HepG2 (cell line): ENCODE measurements at regions not wholly inside any gene's neighbourhood (a gene's known extent, or its start where the extent isn't known, plus 50 kb on each side); places are given as distances from the start of the nearest gene placed in this dataset.

ENCODE experiments used
- ATAC-seq: fragments of 200-7000 bp; cut with Tn5 transposase; 3 replicates; pipeline ENCODE4 v1.9.1; 2020; ENCODE audit warnings: mild to moderate bottlenecking, moderate library complexity
- BruUV-seq: library from RNA; stranded (reverse); fragments of 400-500 nt; replicated peaks from 2 replicates; lab custom pipeline; 2021; lab: Mats Ljungman, UMichigan
- CTCF ChIA-PET: fragments of 300-600 bp; formaldehyde crosslinking; extraction: SDS; loops from one replicate; lab custom pipeline; 2021; ENCODE audit warnings: low total read pairs, inconsistent platforms, low intra/inter-chr PET ratio; lab: Yijun Ruan, JAX
- POLR2A ChIA-PET: fragments of 350-600 bp; sonication (Branson Sonifier 250); formaldehyde crosslinking; loops from one replicate; lab custom pipeline; 2020; ENCODE audit warnings: antibody characterized with exemption, inconsistent platforms; lab: Yijun Ruan, JAX
- DNase-seq: peaks from one replicate; pipeline ENCODE4 v3.0.0-alpha.2; 2015; ENCODE audit warnings: low spot score
- FAIRE-seq: peaks from 3 replicates; lab custom pipeline; 2011; peaks lifted over from hg19 to GRCh38; lab: Jason Lieb, UNC
- H2AFZ ChIP-seq: one replicate; pipeline ENCODE4 v1.6.1; 2011; ENCODE audit warnings: low read length, inconsistent platforms
- H3K27ac ChIP-seq: fragments of 300-600 bp; 3 replicates; pipeline ENCODE4 v1.8.0; 2011; ENCODE audit warnings: mixed run types, mild to moderate bottlenecking, mixed read lengths, low read length, inconsistent platforms; ENCODE audit not compliant: insufficient read depth; ENCODE audit errors: extremely low read length
- H3K27me3 ChIP-seq, 2 experiments: fragments of 200-600 bp in 1 of 2; 2 replicates in 1 of 2; 3 replicates in 1 of 2; pipeline versions ENCODE4 v1.6.0 to v1.8.0; 2011; ENCODE audit warnings: low read length in 2 of 2, mild to moderate bottlenecking in 2 of 2, moderate library complexity in 2 of 2, inconsistent platforms in 1 of 2; ENCODE audit not compliant: insufficient read depth in 2 of 2, control insufficient read depth in 1 of 2
- H3K36me3 ChIP-seq, 2 experiments: fragments of 200-600 bp in 1 of 2; replicated peaks in 1 of 2; 2 replicates in 1 of 2; 3 replicates in 1 of 2; pipeline versions ENCODE4 v1.5.1 to v1.8.0; 2011; ENCODE audit warnings: low read length in 2 of 2, inconsistent platforms in 1 of 2; ENCODE audit not compliant: insufficient read depth in 2 of 2, control insufficient read depth in 1 of 2
- H3K4me1 ChIP-seq: 2 replicates; pipeline ENCODE4 v1.5.1; 2012; ENCODE audit warnings: low read length, inconsistent platforms; ENCODE audit not compliant: insufficient read depth
- H3K4me2 ChIP-seq: 2 replicates; pipeline ENCODE4 v1.6.0; 2011; ENCODE audit warnings: low read depth, low read length, inconsistent platforms
- H3K4me3 ChIP-seq, 3 experiments: fragments of 200-600 bp in 1 of 3; sonication (generic), shearing (Covaris generic) in 1 of 3; replicated peaks in 1 of 3; 2 replicates each; pipeline ENCODE4 v1.5.1; 2011 to 2016; ENCODE audit warnings: low read length in 3 of 3, inconsistent platforms in 2 of 3, low read depth in 2 of 3, mild to moderate bottlenecking in 2 of 3, control low read depth in 1 of 3, mixed read lengths in 1 of 3; ENCODE audit not compliant: insufficient read depth in 1 of 3
- H3K79me2 ChIP-seq: one replicate; pipeline ENCODE4 v1.6.1; 2011; ENCODE audit warnings: low read length, inconsistent platforms; ENCODE audit not compliant: insufficient read depth
- H3K9ac ChIP-seq: 2 replicates; pipeline ENCODE4 v1.6.0; 2011; ENCODE audit warnings: mild to moderate bottlenecking, low read depth, low read length, inconsistent platforms; ENCODE audit not compliant: insufficient read depth
- H3K9me3 ChIP-seq: 2 replicates; pipeline ENCODE4 v1.5.1; 2012; ENCODE audit warnings: mild to moderate bottlenecking, low read length
- H4K20me1 ChIP-seq: 2 replicates; pipeline ENCODE4 v1.6.0; 2011; ENCODE audit warnings: inconsistent platforms, mild to moderate bottlenecking, low read length, moderate library complexity; ENCODE audit not compliant: insufficient read depth
- BRD4 ChIP-seq: sonication (generic); formaldehyde crosslinking; IDR thresholded peaks from 2 replicates; pipeline ENCODE4 v1.4.0; 2020; ENCODE audit warnings: missing genetic modification reagents
- DMAP1 ChIP-seq: IDR thresholded peaks from 2 replicates; pipeline ENCODE4 v1.6.1; 2016
- FOSL1 ChIP-seq: sonication (generic); formaldehyde crosslinking; IDR thresholded peaks from 2 replicates; pipeline ENCODE4 v1.9.0; 2021; ENCODE audit warnings: missing genetic modification reagents, borderline replicate concordance
- MEIS1 ChIP-seq: sonication (generic); formaldehyde crosslinking; IDR thresholded peaks from 2 replicates; pipeline ENCODE4 v1.9.0; 2021; ENCODE audit warnings: mild to moderate bottlenecking, missing genetic modification reagents, moderate library complexity, borderline replicate concordance
- PHF20 ChIP-seq: sonication (generic); formaldehyde crosslinking; IDR thresholded peaks from 2 replicates; pipeline ENCODE4 v1.5.0; 2020; ENCODE audit warnings: mild to moderate bottlenecking, missing genetic modification reagents
- PTBP1 ChIP-seq: fragments of 200-400 bp; formaldehyde crosslinking; IDR thresholded peaks from 2 replicates; pipeline ENCODE4 v1.6.1; 2018; ENCODE audit warnings: low read length, low read depth; ENCODE audit not compliant: poor library complexity, severe bottlenecking
- SIX4 ChIP-seq: sonication (generic); formaldehyde crosslinking; IDR thresholded peaks from 2 replicates; pipeline ENCODE4 v1.4.0; 2020; ENCODE audit warnings: missing genetic modification reagents
- SP5 ChIP-seq: IDR thresholded peaks from 2 replicates; pipeline ENCODE4 v1.6.1; 2016; ENCODE audit warnings: low read depth, borderline replicate concordance
- TBX3 ChIP-seq: fragments of 450-650 bp; IDR thresholded peaks from 2 replicates; pipeline ENCODE4 v1.6.1; 2017; ENCODE audit warnings: antibody characterized with exemption, mild to moderate bottlenecking, inconsistent platforms, borderline replicate concordance
- ZKSCAN1 ChIP-seq: fragments of 150-350 bp; IDR thresholded peaks from 2 replicates; pipeline ENCODE4 v1.6.1; 2014; ENCODE audit warnings: low read length
- ZKSCAN8 ChIP-seq: IDR thresholded peaks from 2 replicates; pipeline ENCODE4 v1.6.1; 2016; ENCODE audit warnings: borderline replicate concordance, missing genetic modification reagents, missing compliant biosample characterization
- ZNF335 ChIP-seq: sonication (generic); formaldehyde crosslinking; IDR thresholded peaks from 2 replicates; pipeline ENCODE4 v1.4.0; 2020; ENCODE audit warnings: missing genetic modification reagents
- ZNF441 ChIP-seq: sonication (generic); formaldehyde crosslinking; IDR thresholded peaks from 2 replicates; pipeline ENCODE4 v1.7.0; 2021; ENCODE audit warnings: missing genetic modification reagents, borderline replicate concordance
- ZNF562 ChIP-seq: sonication (generic); formaldehyde crosslinking; IDR thresholded peaks from 2 replicates; pipeline ENCODE4 v1.8.0; 2022; ENCODE audit warnings: missing genetic modification reagents, borderline replicate concordance
- WGBS: methylation state at CpG from one replicate; pipeline ENCODE4 v1.1.6; 2017; ENCODE audit warnings: low lambda C conversion rate; 5-methylcytosine and 5-hydroxymethylcytosine counted together
- in situ Hi-C: cut with HindIII; loops from 2 replicates; pipeline ENCODE4 v1.10.0; 2017; ENCODE audit warnings: low pct_unique_long_range_greater_than_20kb; ENCODE audit not compliant: extremely low pct_ligation_motif_present
- intact Hi-C: fragments of 100-400 bp; cut with micrococcal nuclease; formaldehyde crosslinking; loops from one replicate; pipeline ENCODE4 v1.10.0; 2022; ENCODE audit not compliant: unreplicated experiment

DNA sequence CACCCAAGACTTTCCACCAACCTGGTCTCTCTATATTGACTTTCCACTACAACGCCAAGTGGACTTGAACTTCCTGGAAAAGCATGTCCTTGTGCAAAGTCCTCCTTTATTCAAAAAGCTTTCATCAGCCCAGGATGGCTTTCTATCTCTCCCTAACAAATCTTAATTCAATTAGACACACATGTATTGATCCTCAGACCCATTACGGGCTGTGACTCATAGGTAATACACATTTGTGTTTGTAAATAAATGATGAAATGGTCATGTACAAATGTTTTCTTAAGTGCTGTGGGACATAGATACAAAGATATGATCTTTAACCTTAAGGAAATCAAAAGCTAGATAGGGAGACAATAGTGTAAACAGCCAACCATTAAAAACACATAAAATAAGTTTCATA, 1189.7 kb downstream of the EFNB2 start:
- POLR2A ChIA-PET: no interaction called here

GRCh38 chr13:105345131-105345530, 1190.3 kb downstream of the EFNB2 start:
- H3K9me3 ChIP-seq: peaks cover 52% of the 10 kb centered on the region
- CTCF ChIA-PET: no interaction called here
- no peak for DNase-seq
- no peak overlapping the region for H3K4me3 ChIP-seq
- no peaks in the 10 kb centered on the region for H3K79me2 ChIP-seq
- no peak overlapping the region for H3K9ac ChIP-seq
- no peaks in the 10 kb centered on the region for H3K4me1 ChIP-seq
- H4K20me1 ChIP-seq: no peaks in the 10 kb centered on the region
- H3K27ac ChIP-seq: no peak overlapping the region
- H3K36me3 ChIP-seq: no peaks in the 10 kb centered on the region
- no peak overlapping the region for H2AFZ ChIP-seq
- POLR2A ChIA-PET: no interaction called here
- intact Hi-C loops (no loop called here), in situ Hi-C loops (no loop called here)
- TF ChIP-seq PTBP1 (no peak), SP5 (no peak), ZNF441 (CRISPR knock-in tag) (no peak), TBX3 (no peak)
- no peaks in the 10 kb centered on the region for H3K27me3 ChIP-seq
- no peak for FAIRE-seq
- no peak for ATAC-seq
- H3K4me2 ChIP-seq: no peak overlapping the region
- 0% methylated on average over 3 of the region's 3 CpGs for WGBS
- no TSS peak for BruUV-seq

More for the DNA sequence above, 1189.7 kb downstream of the EFNB2 start:
- no peak overlapping the region for H3K9ac ChIP-seq
- intact Hi-C loops (no loop called here), in situ Hi-C loops (no loop called here)
- CTCF ChIA-PET: no interaction called here
- no peaks in the 10 kb centered on the region for H3K79me2 ChIP-seq
- ATAC-seq (no peak), FAIRE-seq (no peak), DNase-seq (no peak)
- H3K27ac ChIP-seq: no peak overlapping the region
- H3K4me3 ChIP-seq: no peak overlapping the region
- H3K9me3 ChIP-seq: peaks cover 50% of the 10 kb centered on the region
- WGBS: 7% methylated on average over 2 of the region's 2 CpGs
- H2AFZ ChIP-seq: no peak overlapping the region
- H3K36me3 ChIP-seq: no peaks in the 10 kb centered on the region
- H3K4me2 ChIP-seq: no peak overlapping the region
- TF ChIP-seq MEIS1 (CRISPR knock-in tag) (no peak), ZKSCAN8 (CRISPR knock-in tag) (no peak), PHF20 (no peak), ZNF335 (no peak), FOSL1 (CRISPR knock-in tag) (no peak), SIX4 (CRISPR knock-in tag) (no peak), ZNF562 (CRISPR knock-in tag) (no peak), ZKSCAN1 (no peak), BRD4 (CRISPR knock-in tag) (no peak), DMAP1 (CRISPR knock-in tag) (no peak)
- no peaks in the 10 kb centered on the region for H4K20me1 ChIP-seq
- H3K4me1 ChIP-seq: no peaks in the 10 kb centered on the region
- BruUV-seq: no TSS peak
- H3K27me3 ChIP-seq: no peaks in the 10 kb centered on the region
